DOHH2 (cell line): ENCODE measurements at regions not wholly inside any gene's neighbourhood (a gene's known extent, or its start where the extent isn't known, plus 50 kb on each side); places are given as distances from the start of the nearest gene placed in this dataset.

Experiments
- EZH2phosphoT487 ChIP-seq: fragments of 200-600 bp; sonication (generic); IDR thresholded peaks from 2 replicates; pipeline ENCODE4 v1.6.1; 2017; ENCODE audit warnings: borderline replicate concordance, mild to moderate bottlenecking, antibody characterized with exemption, low read length, moderate library complexity, mixed read lengths
- TF ChIP-seq, protein P1 (sequence below): fragments of 200-600 bp; sonication (generic); IDR thresholded peaks from one replicate; pipeline ENCODE4 v1.5.1; 2014; ENCODE audit warnings: antibody characterized with exemption, mild to moderate bottlenecking, low read depth, low read length; ENCODE audit not compliant: poor library complexity, severe bottlenecking

DNA sequence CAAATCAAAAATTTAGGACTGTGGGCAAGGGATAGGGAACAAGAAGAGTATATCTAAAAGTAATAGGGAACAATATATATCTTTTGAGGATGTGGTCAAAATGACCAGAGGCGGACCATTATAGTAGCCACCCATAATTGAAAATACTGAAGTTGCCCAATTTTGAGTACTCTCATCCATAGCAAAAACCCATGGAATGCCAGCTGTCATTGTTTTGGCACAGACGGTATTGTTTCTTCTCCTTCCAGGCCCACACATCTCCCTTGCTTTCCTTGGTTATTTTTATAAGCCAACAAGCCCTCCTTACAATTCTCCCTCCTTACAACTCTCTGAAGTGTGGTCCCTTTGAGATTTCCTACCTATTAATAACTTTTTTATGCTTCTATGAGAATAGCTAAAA, 50.4 kb upstream of the RGMB start:
- TF ChIP-seq, protein P1, sequence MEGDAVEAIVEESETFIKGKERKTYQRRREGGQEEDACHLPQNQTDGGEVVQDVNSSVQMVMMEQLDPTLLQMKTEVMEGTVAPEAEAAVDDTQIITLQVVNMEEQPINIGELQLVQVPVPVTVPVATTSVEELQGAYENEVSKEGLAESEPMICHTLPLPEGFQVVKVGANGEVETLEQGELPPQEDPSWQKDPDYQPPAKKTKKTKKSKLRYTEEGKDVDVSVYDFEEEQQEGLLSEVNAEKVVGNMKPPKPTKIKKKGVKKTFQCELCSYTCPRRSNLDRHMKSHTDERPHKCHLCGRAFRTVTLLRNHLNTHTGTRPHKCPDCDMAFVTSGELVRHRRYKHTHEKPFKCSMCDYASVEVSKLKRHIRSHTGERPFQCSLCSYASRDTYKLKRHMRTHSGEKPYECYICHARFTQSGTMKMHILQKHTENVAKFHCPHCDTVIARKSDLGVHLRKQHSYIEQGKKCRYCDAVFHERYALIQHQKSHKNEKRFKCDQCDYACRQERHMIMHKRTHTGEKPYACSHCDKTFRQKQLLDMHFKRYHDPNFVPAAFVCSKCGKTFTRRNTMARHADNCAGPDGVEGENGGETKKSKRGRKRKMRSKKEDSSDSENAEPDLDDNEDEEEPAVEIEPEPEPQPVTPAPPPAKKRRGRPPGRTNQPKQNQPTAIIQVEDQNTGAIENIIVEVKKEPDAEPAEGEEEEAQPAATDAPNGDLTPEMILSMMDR, result no peak
- TF ChIP-seq EZH2phosphoT487, result no peak
